NCI-H2107 treated with DMSO at 0.1 percent for 48 hours (cell line): ENCODE measurements at regions not wholly inside any gene's neighbourhood (a gene's known extent, or its start where the extent isn't known, plus 50 kb on each side); places are given as distances from the start of the nearest gene placed in this dataset.
"Not testable (repeated sequence)": the region's sequence is repeated elsewhere in the genome, so short reads cannot be mapped to it uniquely, and the experiment has no call there.

Experiments
- DNase-seq: peaks from one replicate; lab custom pipeline; 2025; ENCODE audit not compliant: unreplicated experiment; lab: John Stamatoyannopoulos, UW

DNA sequence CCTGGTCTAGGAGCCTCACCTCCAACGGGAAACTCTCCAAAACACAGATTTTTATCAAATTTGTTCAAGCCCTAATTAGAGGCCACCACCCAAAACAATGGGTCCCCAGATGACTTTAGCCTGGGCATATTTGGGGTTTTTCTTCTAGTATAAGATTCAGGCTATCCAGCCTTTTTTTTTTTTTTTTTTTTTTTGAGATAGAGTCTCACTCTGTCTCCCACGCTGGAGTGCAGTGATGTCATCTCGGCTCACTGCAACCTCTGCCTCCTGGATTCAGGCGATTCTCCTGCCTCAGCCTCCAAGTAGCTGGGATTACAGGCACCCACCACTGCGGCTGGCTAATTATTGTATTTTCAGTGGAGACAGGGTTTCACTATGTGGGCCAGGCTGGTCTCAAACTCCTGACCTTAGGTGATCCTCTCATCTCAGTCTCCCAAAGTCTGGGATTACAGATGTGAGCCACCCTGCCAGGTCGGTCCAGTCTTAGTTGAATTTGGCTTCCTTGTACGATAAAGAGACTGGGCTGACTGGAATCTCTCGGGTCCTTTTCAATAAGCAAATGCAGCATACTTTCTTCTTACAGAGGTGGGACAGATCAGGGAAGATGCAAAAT is 91.4 kb upstream of the KLF6 start:
- no peak for DNase-seq

DNA sequence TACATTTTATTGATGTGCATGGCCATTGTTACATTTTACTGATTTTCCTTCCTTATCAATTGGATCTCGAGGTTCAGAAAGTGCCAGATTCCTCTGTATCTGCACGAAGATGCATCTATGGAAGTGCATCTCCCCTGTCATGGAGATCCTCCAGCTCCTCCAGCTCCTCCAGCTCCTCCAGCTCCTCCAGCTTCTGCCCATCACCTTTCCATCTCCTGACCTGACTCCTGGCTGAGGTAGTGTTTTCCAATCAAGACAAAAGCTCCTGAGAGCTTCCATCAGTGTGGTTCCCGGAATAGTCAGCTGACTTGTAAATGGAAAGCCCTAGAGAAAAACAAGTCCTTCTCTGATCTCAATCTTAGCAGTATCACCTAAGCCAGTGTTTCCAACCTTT is 90.8 kb upstream of the KLF6 start:
- DNase-seq, result no peak

DNA sequence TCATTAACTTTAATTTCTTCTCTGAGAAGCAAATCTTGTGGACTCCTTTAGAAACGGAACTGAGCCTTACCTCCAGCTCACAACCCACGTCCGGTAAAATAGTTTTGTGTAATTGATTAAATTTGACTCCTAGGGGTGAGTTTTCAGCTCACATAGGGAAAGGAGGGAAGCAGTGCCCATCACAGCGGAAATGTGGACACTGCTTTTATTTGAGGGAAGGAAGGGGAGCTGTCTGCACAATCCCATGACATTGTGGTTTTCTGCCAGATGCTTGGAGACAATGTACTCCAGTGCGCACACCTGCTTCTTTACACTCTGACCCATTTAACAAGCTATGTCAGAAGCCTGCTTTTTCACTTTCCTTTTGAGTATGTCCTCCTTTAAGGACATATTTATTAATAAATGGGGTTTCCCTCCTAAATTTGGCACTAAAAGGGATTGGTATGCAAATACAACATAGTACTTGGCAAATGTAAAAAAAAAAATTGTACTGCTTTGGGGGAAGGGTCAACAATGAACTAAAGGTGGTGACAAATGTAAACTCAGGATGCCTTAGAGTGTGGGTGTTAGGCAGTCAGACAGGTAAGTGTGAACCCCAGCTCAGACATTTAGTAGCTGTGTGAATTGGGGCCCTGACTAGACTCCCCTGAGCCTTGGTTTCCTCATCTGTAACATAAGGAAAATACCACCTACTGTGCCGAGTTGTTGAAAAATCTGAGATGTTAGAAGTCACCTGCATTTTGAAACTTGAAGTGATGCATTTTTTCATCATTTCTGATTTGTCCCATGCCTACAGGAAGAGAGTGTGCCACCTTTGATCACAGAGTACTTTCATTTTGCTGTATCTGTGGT is 90.2 kb upstream of the KLF6 start:
- peak; percentile 74 for DNase-seq

DNA sequence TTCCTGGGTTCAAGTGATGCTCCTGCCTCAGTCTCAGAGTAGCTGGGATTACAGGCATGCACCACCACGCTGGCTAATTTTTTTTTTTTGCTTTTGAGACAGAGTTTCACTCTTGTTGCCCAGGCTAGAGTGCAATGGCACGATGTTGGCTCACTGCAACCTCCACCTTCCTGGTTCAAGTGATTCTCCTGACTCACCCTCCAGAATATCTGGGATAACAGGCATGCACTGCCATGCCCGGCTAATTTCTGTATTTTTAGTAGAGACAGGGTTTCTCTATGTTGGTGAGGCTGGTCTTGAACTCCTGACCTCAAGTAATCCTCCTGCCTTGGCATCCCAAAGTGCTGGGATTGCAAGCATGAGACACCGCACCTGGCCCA is 89.6 kb upstream of the KLF6 start:
- DNase-seq, result not testable (repeated sequence)

DNA sequence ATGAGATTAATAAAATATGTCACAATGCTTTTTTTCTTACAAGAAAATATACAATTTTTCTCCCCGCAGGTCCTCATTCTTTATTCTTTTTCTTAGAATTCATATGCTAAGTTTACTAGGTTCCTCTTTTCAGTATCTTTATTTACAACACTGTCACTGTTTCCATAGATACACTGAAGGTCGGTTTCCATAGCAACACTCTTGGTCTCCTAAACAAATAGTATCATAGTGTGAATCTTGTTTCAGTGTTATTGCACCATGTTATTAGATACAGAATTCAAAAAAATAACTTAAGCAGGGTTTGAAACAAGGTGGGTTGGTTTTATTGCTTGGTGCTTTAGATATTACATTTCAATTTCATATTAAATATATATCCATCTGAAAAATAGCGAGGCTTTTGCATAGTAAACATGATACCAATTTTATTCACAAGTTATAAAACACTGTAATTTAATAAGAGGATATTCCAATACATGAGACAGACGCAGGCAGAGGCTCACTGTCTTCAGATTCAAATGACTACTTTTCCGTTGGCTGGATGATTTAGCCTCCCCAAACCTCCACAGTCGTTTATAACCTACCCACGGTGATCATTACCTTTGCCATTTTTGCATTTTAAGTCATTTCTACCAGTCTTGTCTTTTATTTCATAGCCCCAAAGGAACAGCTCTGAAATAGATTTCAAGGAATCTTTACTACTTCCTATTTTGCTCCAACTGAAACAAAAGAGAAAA is 88.9 kb upstream of the KLF6 start:
- peak; percentile 33 for DNase-seq

DNA sequence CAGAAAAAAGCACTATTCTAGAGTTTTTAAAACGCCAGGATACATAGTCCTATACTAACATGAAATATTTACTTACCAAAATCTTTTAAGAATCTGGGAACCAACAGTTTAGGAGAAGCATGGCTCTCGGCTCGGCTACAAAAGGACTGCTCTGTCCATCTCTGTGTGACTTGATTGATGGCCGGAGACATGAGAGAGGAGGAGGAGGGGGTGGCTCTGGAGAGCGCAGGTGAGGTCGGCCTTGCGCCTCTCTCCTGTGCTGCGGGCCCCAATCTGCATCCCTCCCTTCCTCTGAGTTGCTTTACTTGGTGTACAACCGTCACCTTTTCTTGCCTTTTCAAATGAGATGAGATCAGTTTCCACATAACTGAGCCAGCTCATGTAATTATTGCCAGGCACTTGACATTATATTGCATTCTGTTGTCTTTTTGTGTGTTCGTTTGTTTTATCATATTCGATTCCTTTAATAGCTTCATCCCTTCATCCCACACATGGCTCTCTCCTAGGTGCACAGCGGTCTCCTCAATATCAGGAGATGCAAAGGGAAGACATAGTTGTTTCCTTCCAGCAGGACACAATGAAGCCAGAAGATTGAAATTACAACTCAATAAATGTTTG is 87.8 kb upstream of the KLF6 start:
- DNase-seq, result no peak

DNA sequence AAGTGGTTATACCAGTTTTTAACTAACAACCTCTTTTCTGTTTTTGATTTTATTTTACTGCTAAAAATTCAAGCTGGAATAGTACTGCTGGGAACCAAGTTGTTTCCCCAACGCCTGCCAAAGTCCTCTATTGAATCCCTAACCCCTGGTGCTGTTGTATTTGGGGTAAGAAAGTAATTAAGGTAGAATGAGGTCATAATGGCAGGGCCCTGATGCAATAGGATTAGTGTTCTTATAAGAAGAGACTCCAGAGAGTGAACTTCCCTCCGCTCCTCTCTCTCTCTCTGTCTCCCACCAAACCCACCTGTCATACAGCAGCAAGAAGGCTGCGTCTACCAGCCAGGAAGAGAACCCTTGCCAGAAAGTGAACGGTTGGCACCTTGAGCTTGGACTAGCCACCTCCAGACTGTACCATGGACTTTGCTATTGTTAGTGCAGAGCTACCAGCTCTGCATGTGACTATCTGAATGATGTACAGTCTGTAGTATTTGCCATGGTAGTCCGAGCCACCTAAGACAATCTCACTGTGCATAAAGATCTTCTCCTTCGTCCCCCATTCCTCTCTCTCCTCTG is 86.5 kb upstream of the KLF6 start:
- no peak for DNase-seq

DNA sequence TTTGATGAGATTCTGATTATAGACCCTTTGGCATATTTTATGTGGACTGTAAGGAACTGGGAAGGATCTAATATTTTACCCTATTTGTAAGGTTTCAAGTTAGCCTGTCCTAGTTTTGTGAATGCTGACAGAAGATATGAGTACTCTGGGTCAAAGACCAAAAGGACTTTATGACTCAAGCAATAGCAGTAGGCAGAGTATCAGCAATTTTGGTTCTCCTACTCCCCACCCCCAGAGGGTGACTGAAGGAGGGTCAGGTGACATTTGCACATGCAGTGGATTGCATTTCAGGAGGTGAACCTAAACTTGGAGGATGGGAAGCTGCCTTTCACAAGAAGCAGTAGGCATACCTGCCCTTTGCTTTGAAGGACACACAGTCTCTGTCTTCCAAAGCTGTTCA is 84.0 kb upstream of the KLF6 start:
- DNase-seq, result no peak

DNA sequence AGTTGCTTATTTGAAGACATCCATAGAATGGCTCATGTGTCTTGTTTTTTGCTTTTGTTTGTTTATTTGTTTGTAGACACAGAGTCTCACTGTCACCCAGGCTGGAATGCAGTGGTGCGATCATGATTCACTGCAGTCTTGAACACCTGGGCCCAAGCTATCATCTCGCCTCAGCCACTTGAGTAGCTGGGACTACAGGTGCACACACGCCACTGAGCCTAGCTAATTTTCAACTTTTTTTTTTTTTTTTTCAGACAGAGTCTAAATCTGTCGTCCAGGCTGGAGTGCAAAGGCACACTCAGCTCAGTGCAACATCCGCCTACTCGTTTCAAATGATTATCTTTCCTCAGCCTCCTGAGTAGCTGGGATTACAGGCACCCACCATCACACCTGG is 83.3 kb upstream of the KLF6 start:
- DNase-seq, result no peak

DNA sequence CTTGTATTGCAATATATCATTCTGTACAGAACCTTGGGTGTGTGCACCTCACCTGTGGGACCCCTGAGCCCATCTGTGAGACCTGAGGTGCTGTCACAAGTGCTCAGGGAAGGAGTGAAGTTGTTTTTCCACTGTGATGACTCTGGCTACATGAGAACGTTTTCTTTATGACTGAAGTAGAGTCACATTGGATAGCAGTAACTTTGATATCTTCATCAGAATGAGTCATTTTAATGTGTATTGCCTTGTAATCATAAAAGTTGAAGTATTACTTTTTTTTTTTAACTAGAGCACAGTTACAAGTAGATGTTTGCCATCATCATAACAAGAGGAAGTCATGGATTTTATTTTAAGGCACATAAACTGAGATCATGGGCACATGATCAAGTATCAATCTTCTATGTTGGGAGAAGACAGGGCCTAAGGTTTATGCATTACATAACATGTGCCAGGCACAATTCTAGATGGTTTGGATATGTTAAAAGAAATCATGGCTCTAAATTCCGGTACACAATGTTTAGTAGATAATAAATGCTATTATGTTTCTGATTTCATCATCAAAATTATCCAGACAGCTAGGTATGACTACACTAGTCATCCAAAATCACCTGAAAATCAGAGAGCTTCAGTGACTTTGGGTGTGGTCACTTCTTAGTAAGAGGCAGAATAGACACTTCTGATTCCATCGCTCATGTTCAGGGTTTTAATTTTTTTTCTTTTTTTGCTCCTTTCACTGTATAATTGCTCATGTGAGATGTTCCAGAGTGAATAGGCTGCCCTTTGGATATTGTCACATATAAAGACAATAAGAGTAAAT is 82.7 kb upstream of the KLF6 start:
- no peak for DNase-seq

DNA sequence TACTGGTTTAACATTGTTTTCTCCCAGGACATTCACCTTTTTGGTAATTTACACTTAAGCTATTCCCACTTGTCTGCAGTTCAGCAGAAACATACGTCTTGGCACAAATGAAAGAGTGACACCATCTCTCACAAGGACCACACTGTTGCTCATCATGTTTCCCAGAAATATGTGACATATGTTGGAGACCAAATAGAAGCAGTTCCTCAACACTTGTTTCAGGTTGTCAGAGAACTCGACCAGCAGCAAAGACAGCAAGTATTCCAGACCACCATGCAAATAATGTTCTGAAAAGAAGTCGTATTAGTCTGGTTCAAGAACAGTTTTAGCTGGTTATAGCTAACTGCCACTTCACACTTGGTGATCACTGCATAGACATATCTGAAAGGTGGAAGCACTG is 81.3 kb upstream of the KLF6 start:
- no peak for DNase-seq

DNA sequence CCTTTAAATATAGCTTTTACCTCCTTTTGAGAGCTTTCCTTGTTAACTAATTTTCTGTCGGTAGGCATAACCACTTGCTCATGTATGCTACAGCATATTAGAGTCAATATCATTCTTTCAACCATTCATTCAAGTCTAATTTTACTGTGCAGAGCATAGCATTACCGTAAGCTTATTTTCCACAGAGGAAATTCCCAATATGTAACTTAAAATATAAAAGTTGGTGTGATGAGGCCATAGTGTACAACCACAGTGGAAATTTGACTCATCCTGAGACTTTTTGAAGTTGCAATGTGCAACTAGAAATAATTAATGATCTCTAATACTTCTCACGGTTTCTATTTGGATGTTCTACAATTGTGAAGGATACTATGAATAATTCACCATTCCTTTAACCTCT is 80.6 kb upstream of the KLF6 start:
- DNase-seq, result no peak

DNA sequence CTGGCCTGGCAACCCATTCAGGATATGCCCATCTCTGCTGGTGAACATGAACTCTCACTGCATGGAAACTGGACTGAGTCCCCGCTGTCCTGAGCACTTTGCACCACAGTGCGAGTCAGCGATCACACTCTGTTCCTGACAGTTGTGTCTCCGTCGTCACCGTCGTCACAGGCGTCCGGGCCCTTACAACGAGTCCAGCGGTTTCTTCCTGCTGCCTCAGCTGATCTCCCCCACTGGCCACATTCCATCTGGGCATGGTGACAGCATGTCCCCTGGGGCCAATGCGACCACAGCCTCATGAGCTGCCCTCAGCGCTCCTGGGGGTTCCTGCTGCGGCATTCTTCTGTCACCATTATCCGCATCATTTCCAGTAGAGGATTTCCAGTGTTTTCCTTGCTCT is 76.8 kb upstream of the KLF6 start:
- DNase-seq, result no peak

DNA sequence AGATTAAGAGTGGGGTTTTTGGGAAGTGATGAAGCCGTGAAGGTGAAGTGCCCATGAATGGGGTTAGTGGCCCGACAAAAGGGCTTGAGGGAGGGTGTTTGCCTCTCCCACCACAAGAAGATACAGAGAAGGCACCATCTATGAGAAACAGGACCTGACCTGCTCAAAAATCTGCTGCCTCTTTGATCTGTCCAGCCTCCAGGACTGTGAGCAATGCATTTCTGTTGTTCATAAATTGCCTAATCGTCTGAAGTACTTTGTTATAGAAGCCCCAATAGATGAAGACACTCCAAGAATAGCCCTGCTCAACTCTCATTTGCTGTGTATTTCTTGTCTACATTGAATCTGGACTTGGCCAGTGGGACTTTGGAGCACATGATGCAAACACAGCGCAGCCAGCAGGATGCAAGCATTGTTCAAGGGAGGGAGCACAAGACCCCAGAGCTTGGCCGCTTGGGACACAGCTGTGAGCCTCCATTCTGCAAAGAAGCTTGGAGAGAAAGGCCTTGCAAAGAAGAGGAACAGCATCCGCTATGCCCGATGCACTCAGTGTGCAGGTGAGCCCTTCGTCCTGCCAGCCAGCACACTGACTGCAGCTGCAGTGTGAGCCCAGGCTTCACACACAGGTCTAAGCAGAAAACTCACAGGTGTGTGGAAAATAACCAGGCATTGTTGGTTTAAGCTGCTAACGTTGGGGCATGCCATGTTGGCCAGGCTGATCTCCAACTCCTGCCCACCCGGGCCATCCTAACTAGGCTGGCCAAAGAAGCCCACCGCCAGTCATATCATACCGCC is 73.2 kb upstream of the KLF6 start:
- no peak for DNase-seq

DNA sequence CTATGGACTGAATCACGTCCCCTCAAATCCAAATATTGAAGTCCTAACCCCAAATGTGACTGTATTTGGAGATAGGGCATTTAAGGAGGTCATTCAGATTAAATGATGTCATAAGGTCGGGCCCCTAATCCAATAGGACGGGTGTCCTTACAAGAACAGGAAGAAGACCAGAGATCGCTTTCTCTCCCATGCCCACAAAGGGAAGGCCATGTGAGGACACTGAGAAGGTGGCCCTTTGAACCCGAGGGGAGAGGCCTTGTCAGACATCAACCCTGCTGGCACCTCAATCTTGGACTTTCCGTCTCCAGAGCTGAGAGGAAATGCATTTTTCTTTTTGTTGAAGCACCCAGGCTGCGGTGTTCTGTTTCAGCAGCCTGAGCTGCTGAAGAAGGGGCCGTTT is 72.3 kb upstream of the KLF6 start:
- no peak for DNase-seq

DNA sequence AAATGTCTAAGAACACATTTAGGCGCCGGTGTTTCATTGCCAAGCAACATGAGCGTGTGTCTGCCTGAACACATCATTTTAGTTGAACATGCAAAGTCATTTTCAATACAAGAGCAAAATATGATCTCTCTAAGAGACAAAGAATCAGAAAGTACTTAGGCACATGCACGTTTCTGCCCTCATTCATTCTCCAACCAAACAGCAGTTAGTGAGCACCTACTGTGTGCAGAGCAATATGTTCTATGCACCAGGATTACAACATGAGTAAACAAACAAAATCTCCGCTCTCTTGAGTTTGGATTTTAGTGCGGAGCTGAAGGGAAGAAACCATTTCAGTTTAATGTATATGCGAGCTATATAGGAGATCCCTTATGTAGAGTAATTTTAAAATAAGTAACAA is 71.6 kb upstream of the KLF6 start:
- DNase-seq, result no peak

DNA sequence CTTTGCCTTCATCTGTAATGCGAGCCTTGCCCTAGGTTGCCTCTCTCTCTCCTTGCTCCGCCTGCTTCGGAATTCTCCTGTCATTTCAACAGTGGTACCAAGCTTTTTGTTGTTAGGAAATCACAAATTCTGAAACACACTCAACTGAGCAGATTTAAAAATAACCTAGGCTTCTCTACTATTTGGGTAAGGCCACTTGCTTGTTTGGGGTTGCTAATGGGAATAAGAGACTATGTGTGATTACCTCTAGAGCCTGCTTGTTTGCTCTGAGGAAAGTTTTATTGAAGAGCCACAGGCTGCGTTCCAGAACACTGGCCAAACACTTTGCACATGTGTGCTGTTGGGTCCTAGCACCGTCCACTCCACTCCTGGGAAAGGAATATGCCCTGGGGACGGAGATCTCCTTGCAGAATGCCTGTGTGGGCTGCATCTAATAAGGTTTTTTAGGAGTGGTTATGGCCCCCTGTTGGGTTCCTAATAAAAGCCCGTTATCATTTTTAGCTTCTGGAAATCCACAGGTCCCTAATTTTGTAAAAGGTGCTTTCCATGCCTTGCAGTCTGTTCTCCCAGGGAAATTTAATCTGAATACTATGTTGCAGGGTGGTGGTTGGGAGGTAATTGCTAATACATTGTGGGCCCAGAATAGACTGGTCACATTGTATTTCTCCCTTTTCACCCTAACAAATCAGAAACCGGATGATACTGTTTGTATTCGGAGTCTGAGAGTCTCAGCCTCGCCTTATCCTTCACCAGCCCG is 68.7 kb upstream of the KLF6 start:
- no peak for DNase-seq

DNA sequence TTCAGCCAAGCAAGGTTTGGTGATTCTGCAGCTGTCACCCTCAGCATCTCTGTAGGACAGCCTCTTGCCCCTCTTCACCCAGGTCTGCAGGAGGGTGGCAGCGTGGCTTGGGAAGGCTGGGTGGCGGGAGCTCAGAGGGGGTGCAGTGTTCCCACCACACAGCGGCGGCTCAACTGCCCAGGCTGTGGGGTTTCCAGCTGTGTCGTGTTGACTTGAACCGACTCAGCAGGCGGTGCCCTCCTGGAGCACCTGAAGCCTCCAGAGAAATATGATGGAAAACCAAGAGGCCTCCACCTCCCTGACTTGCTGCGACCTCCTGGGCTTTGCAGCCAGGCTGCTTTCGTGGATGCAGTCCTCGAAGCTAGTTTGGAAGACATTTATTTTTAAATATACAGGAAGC is 68.0 kb upstream of the KLF6 start:
- no peak for DNase-seq
